UCSD-AML1 (cell line): ENCODE measurements at regions not wholly inside any gene's neighbourhood (a gene's known extent, or its start where the extent isn't known, plus 50 kb on each side); places are given as distances from the start of the nearest gene placed in this dataset.
"Not testable (repeated sequence)": the region's sequence is repeated elsewhere in the genome, so short reads cannot be mapped to it uniquely, and the experiment has no call there.

Experiments used
- DNase-seq: peaks from one replicate; lab custom pipeline; 2025; ENCODE audit not compliant: unreplicated experiment; lab: John Stamatoyannopoulos, UW

DNA sequence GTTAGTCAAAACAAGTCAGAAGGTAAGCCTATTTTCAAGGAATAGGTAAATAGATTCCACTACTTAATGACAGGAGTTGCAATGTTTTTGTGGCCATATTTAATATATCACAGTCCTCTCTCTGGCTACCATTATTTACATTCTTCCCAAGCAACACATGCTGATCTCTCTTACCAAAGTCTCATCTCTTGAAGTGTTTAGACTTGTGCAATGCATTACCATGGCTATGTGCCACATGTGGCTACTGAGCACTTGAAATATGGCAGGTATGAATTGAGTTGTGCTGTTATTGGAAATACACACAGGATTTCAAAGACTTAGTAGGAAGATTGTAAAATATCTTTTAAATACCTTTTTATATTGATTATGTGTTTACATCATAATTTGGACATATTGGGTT is 262.4 kb upstream of the PDE3A start:
- DNase-seq: no peak

DNA sequence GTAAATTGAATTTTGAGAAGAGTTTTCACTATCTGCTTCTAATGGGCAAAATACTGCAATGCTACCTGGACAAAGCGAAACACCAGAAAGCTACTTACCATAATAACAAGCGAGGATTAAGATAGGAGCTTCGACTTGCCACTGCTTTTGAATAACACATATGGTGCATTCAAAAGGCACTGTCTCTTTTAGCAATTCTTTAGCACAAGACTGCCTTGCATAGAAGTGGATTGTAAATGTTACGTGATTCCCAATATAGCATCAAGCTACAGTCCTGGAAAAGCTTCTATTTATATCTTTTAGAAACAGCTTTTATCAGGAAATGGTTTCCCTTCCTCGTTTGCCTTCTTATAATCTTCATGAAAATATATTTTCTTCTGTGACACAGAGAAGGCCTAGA is 258.7 kb upstream of the PDE3A start:
- DNase-seq: no peak

DNA sequence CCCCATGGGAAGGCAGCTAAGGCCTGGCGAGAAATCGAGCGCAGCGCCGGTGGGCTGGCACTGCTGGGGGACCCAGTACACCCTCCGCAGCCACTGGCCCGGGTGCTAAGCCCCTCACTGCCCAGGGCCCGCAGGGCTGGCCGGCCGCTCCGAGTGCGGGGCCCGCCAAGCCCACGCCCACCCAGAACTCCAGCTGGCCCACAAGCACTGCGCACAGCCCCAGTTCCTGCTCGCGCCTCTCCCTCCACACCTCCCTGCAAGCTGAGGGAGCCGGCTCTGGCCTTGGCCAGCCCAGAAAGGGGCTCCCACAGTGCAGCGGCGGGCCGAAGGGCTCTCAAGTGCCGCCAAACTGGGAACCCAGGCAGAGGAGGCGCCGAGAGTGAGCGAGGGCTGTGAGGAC is 253.0 kb upstream of the PDE3A start:
- DNase-seq: not testable (repeated sequence)

GRCh38 chr12:20119596-20120402 is 248.5 kb upstream of the PDE3A start:
- no peak for DNase-seq

DNA sequence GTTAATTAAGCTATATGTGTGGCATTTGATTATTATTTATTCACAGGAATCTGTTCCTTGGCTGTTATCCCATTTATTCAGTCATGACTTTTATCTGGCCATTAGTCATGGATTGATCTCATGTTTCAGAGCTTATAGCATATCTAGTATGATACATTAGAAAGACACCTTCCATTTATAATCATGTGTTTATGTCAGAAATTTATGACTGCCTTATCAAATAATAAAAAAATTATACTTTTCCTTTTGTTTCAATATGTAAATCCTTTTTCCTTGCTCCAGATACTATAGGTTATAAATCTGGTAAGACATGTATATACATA is 248.0 kb upstream of the PDE3A start:
- DNase-seq: no peak

- no peak for DNase-seq
These were observed 246.1 kb upstream of the PDE3A start for GRCh38 chr12:20122274-20122673.

- no peak for DNase-seq
These were observed 244.9 kb upstream of the PDE3A start for GRCh38 chr12:20123465-20123864.

GRCh38 chr12:20125276-20125798 is 243.0 kb upstream of the PDE3A start:
- DNase-seq: no peak

DNA sequence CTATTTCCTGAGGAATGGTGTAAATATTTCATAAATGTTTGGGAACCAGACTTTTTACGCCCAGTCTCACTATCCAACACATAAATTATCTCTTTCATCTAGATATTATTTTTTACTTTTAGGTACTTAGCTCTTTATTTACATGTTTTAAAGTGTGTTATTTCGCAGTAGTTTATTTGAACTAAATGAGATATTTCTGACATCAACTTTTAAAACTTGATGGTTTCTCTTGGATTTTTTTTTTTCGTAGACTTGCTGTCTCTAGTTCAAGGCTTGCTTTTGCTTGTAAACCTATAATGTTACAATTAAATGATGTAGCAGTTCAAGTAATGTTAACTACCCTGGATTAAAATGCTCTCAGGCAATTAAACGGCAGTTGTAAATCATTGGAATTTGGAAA is 241.7 kb upstream of the PDE3A start:
- no peak for DNase-seq

GRCh38 chr12:20127413-20127812 is 240.9 kb upstream of the PDE3A start:
- no peak for DNase-seq

GRCh38 chr12:20128928-20129327 is 239.4 kb upstream of the PDE3A start:
- DNase-seq: no peak

DNA sequence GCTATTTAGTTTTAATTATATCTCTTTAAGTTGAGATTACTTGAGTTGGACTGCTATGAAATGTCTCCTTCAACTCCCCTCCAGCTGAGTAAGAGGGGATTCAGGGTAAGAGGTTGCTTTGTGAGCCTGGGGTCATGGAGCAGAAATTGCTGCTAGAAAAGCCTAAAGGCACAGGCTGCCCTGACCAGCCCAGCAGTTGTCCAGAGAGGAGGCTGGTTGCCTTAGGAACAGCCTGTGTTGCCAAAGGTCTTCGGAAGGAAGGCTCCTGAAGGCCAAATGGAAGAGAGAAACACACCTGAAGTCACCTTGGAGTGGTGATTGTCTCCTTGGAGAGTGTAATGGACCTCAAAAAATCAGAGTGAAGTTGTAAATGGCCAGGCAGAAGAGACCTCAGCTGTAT is 235.5 kb upstream of the PDE3A start:
- no peak for DNase-seq

DNA sequence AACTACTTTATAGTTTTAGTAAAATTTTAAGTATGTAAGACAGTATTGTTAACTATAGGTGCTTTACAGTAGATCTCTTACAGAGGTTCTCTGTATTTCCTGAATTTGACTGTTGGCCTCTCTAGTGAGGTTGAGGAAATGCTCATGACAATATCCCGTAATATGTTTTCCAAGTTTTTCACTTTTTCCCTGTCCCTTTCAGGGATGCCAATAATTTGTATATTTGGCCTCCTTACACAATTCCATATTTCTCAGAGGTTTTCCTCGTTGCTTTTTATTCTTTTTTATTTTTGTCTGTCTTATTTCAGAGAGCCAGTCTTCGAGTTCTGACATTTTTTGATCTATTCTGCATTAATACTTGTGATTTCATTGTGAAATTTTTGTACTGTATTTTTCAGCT is 233.7 kb upstream of the PDE3A start:
- no peak for DNase-seq

- no peak for DNase-seq
These were observed 227.6 kb upstream of the PDE3A start for GRCh38 chr12:20140751-20141150.

DNA sequence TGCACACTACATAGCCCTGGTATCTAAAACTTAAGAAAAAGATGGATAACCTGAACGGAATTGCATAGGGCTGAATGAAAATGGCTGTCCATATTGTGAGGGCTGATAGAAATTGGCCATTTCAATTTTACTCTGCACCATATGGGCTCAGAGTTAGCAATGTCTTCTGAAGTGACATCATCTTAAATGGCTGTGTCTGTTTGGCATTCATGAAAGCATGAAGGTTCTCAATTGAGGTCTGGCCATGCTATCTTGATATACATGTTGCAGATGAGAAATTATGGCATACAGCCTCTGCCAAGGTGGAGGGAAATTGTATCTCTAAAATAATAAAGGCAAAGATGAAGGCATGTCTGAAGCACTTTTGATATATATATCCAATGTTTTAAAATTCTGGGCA is 226.0 kb upstream of the PDE3A start:
- DNase-seq: no peak

GRCh38 chr12:20142956-20143355 is 225.4 kb upstream of the PDE3A start:
- DNase-seq: no peak

DNA sequence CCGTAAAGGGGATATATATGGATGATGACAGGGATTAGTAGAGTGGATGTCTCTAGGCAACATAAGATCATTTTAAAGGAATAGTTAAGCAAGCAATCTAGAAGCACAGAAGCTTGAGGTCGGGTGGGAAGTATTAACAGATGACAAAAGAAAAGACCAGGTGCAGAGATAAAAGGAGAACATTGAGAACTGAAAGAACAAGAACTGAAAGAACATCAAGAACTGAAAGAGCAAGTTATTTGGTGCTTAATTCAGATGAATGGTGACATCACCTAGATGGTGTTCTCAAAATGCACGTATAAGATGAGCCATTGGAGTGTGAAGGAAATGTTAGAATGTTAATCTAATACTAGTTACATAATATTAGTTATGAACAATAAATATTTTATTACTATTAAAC is 224.0 kb upstream of the PDE3A start:
- no peak for DNase-seq

GRCh38 chr12:20148241-20148640 is 220.1 kb upstream of the PDE3A start:
- no peak for DNase-seq

GRCh38 chr12:20150835-20151422 is 217.4 kb upstream of the PDE3A start:
- no peak for DNase-seq

- no peak for DNase-seq
These were observed 214.3 kb upstream of the PDE3A start for GRCh38 chr12:20154052-20154451.

GRCh38 chr12:20155374-20155773 is 213.0 kb upstream of the PDE3A start:
- DNase-seq: no peak

DNA sequence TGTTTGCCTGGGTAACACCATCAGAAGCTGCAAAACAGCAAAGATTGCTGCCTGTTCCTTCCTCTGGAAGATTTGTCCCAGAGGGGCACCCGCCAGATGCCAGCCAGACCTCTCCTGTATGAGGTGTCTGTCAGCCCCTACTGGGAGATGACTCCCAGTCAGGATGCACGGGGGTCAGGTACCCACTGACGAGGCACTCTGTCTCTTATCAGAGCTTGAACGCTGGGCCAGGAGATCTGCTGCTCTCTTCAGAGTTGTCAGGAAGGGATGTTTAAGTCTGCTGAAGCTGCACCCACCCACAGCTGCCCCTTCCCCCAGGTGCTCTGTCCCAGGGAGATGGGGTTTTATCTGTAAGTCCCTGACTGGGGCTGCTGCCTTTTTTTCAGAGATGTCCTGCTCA is 207.4 kb upstream of the PDE3A start:
- not testable (repeated sequence) for DNase-seq
